SJCRH30 (cell line): ENCODE measurements at regions not wholly inside any gene's neighbourhood (a gene's known extent, or its start where the extent isn't known, plus 50 kb on each side); places are given as distances from the start of the nearest gene placed in this dataset.

ENCODE experiments used
- DNase-seq, 2 experiments: peaks; one replicate each; pipeline ENCODE4 v3.0.0-alpha.2; 2015 to 2020
- H3K27ac ChIP-seq: fragments of 250-450 bp; sonication (Bioruptor Pico); 2 replicates; pipeline ENCODE4 v1.5.1; 2020; ENCODE audit warnings: mild to moderate bottlenecking, moderate library complexity
- H3K27me3 ChIP-seq: fragments of 250-450 bp; sonication (Bioruptor Pico); 2 replicates; pipeline ENCODE4 v1.5.1; 2020; ENCODE audit warnings: mild to moderate bottlenecking, moderate library complexity
- H3K36me3 ChIP-seq: fragments of 250-450 bp; sonication (Bioruptor Pico); 2 replicates; pipeline ENCODE4 v1.5.1; 2020; ENCODE audit warnings: mild to moderate bottlenecking, moderate library complexity
- H3K4me1 ChIP-seq: fragments of 250-450 bp; sonication (Bioruptor Pico); 2 replicates; pipeline ENCODE4 v1.5.1; 2020; ENCODE audit warnings: mild to moderate bottlenecking, moderate library complexity
- H3K4me3 ChIP-seq: fragments of 250-450 bp; sonication (Bioruptor Pico); 2 replicates; pipeline ENCODE4 v1.5.1; 2020; ENCODE audit warnings: mild to moderate bottlenecking, moderate library complexity
- H3K9me3 ChIP-seq: fragments of 250-450 bp; sonication (Bioruptor Pico); replicated peaks from 2 replicates; pipeline ENCODE4 v1.5.1; 2020; ENCODE audit warnings: mild to moderate bottlenecking, moderate library complexity

DNA sequence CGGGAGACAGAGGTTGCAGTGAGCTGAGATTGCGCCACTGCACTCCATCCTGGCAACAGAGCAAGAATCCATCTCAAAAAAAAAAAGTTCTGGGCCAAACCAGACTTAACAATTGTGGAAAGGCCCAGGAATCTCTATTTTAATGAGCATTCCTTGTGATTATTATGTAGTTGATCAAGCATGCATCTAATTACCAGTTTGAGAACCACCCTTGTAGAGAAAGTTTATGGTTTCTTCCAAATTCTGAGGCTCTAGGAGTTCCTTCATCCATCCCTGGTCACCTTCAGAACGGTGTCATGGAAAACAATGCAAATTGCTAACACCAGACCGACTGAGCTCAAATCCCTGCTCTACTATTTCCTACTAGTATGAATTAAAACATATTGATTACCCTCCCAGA is 246.3 kb upstream of the KLHL29 start:
- no peaks in the 10 kb centered on the region for H3K36me3 ChIP-seq
- DNase-seq = no peak
- no peaks in the 10 kb centered on the region for H3K4me1 ChIP-seq

DNA sequence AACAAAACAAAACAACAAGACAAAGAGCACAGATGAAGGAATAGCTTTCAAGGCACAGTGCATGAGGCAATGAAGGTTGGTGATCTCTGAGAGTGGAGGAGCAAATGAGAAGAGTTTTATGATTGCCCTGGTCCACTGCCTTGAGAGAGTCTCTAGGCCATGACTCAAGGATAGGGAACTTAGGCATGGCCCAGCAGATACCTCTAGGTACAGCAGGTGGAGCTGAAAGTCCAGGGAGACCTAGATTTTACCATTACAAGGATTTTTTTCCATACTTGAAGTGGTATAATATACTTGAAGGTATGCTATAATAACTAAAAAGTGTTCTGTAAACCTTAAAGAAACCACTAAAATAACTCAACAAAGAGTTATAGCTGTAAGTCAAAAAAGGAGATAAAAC is 239.5 kb upstream of the KLHL29 start:
- H3K9me3 ChIP-seq = no peaks in the 10 kb centered on the region
- DNase-seq = no peak
- H3K4me3 ChIP-seq = no peak overlapping the region
- H3K4me1 ChIP-seq = no peaks in the 10 kb centered on the region
- H3K27me3 ChIP-seq = no peaks in the 10 kb centered on the region; the same call in 1 of the 2 replicates
- no peak overlapping the region for H3K27ac ChIP-seq
- H3K36me3 ChIP-seq = no peaks in the 10 kb centered on the region

More for the DNA sequence above, 246.3 kb upstream of the KLHL29 start:
- H3K4me3 ChIP-seq = no peak overlapping the region
- no peak overlapping the region for H3K27ac ChIP-seq
- no peaks in the 10 kb centered on the region for H3K9me3 ChIP-seq
- peaks cover 3% of the 10 kb centered on the region; the same call in 1 of the 2 replicates for H3K27me3 ChIP-seq

DNA sequence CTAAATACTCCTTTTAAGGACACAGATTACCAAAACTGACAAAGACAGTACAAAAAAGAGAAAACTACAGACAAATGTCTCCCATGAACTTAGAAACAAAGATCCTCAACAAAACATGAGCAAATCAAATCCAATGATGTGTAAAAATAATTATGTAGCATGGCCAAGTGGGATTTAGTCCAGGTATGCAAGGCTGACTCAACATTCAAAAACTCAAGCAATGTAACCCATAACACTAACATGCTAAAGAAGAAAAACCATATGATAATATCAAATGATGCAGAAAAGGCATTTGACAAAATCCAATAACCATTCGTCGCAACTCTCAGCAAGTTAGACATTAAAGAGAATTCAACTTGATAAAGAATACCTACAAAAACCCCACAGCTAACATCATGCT is 239.0 kb upstream of the KLHL29 start:
- DNase-seq = no peak
- H3K36me3 ChIP-seq = no peaks in the 10 kb centered on the region
- H3K9me3 ChIP-seq = no peaks in the 10 kb centered on the region
- no peak overlapping the region for H3K4me3 ChIP-seq
- H3K27ac ChIP-seq = no peak overlapping the region
- H3K27me3 ChIP-seq = no peaks in the 10 kb centered on the region; the same call in 1 of the 2 replicates
- no peaks in the 10 kb centered on the region for H3K4me1 ChIP-seq

DNA sequence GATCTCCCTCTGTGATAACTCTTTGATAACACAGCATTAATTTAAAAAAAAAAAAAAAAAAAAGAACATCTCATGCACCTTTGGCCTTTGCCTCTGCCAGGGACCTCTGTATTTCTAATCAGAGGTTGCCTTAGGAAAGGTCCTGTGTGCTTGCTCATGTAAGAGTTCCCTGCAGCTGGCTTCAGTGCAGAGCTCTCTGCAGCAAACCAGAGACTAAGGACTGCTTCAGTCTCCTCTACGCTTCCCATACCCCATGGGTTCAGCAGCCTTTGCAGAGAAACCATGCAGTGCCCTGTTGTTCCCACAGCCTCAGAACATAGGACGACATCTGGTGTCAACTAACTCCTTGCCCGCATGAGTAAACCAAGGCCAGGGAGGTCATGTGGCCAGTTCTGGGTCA is 236.6 kb upstream of the KLHL29 start:
- no peaks in the 10 kb centered on the region for H3K4me1 ChIP-seq
- H3K27me3 ChIP-seq = no peaks in the 10 kb centered on the region; the same call in 1 of the 2 replicates
- no peak overlapping the region for H3K27ac ChIP-seq
- no peak for DNase-seq
- H3K9me3 ChIP-seq = no peaks in the 10 kb centered on the region
- no peak overlapping the region for H3K4me3 ChIP-seq
- no peaks in the 10 kb centered on the region for H3K36me3 ChIP-seq

DNA sequence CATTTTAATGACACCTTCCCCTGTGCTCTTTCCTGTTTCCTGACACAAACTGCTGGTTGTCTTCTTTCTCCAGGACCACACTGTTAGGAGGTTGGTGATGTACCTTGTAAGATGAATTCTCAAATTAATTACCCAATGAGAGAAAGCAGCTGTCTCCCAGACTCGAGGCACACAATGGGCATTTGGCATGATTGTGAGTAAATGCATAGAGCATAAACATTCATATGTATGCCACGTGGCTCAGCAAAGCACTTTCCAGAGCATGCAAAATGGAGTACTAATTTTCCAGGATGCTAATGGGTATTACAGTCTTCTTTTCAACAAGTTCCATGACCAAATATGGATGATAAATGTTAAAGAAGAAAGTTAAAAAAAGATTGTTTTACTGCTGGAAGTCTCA is 235.2 kb upstream of the KLHL29 start:
- no peaks in the 10 kb centered on the region for H3K36me3 ChIP-seq
- H3K27me3 ChIP-seq = no peaks in the 10 kb centered on the region; the same call in 1 of the 2 replicates
- H3K27ac ChIP-seq = no peak overlapping the region
- H3K9me3 ChIP-seq = no peaks in the 10 kb centered on the region
- no peaks in the 10 kb centered on the region for H3K4me1 ChIP-seq
- no peak overlapping the region for H3K4me3 ChIP-seq
- no peak for DNase-seq

DNA sequence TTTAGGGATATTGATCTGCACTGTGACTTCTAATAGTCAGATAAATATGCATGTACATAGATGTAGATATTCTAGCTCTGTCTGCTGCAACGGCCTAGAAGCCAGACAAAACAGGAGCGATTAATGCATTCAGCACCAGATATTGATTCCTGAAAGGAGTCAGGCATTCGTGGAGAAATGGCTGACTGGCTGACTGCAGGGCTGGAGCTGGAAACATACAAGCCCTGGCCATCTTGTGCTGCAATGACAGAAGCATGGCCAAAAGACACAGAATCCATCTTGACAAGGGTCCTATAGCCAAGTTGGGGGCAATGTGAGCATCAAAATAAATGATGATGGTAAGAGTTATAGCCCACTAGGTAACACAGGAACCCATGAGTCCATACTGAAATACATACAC is 231.5 kb upstream of the KLHL29 start:
- DNase-seq = no peak
- H3K36me3 ChIP-seq = no peaks in the 10 kb centered on the region
- no peak overlapping the region for H3K27ac ChIP-seq
- no peaks in the 10 kb centered on the region for H3K9me3 ChIP-seq
- H3K4me1 ChIP-seq = no peaks in the 10 kb centered on the region
- no peak overlapping the region for H3K4me3 ChIP-seq
- no peaks in the 10 kb centered on the region for H3K27me3 ChIP-seq

DNA sequence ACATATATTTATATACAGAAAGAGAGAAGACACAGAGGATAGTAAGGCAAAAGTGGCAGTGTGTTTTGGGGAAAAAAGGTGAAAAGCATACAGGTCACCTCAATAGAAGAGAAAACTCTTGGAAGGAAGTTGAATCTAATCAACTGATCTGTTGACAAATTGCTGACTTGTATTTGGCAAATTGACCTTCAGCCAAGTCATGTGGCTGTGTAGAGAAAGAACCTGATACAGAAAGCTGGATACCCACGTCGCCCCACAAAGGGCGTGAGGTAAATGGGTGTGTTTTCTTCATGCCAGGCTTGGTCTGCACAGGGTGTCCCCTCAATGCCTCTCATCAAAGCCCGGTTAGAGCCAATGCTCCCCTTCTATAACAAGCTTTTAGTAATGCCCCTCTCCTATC is 230.0 kb upstream of the KLHL29 start:
- Histone ChIP-seq H3K27me3 (no peaks in the 10 kb centered on the region), H3K4me1 (no peaks in the 10 kb centered on the region), H3K36me3 (no peaks in the 10 kb centered on the region), H3K9me3 (no peaks in the 10 kb centered on the region), H3K4me3 (no peak overlapping the region), H3K27ac (no peak overlapping the region)
- DNase-seq = no peak

DNA sequence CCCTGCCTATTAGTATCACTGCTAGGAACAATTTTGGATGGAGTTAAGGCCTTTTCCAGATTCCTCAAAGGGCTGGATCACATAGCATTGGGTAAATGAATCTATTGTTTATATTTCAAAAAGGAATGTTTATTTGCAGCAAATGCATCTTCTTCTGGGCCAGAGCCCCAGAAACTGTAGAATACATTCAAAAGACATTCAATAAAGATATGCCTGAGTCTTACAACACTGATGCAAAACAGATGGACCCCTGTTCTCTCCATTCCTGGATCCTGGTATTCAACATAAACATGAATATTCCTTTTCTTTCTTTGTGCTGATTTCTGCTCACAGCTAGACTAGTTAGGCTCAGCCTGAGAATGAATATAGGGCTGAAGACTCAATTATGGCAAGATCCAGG is 227.2 kb upstream of the KLHL29 start:
- no peaks in the 10 kb centered on the region for H3K4me1 ChIP-seq
- H3K9me3 ChIP-seq = no peaks in the 10 kb centered on the region
- no peaks in the 10 kb centered on the region for H3K36me3 ChIP-seq
- H3K4me3 ChIP-seq = no peak overlapping the region
- no peak overlapping the region for H3K27ac ChIP-seq
- H3K27me3 ChIP-seq = no peaks in the 10 kb centered on the region
- no peak for DNase-seq

DNA sequence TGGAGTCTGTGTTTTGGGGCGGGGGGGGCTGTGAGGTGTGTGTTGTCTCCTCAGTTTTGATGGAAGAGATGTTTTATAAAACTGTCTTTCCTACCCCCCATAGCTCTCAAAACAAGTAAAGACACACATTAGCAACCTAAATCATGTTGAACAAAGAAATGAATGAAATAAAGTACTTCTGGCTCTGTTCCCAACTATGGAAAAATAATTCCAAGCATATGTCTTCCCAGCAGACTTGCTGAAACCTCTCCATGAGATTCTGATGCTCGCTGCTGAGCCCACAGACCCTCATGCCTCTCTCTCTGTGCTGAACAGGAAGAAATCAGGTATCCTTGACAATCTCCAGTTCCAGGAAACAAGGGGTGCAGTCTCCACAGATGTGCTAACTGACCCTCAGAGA is 226.7 kb upstream of the KLHL29 start:
- Histone ChIP-seq H3K36me3 (no peaks in the 10 kb centered on the region), H3K4me3 (no peak overlapping the region), H3K4me1 (no peaks in the 10 kb centered on the region), H3K27me3 (no peaks in the 10 kb centered on the region), H3K27ac (no peak overlapping the region), H3K9me3 (no peaks in the 10 kb centered on the region)
- DNase-seq = no peak

DNA sequence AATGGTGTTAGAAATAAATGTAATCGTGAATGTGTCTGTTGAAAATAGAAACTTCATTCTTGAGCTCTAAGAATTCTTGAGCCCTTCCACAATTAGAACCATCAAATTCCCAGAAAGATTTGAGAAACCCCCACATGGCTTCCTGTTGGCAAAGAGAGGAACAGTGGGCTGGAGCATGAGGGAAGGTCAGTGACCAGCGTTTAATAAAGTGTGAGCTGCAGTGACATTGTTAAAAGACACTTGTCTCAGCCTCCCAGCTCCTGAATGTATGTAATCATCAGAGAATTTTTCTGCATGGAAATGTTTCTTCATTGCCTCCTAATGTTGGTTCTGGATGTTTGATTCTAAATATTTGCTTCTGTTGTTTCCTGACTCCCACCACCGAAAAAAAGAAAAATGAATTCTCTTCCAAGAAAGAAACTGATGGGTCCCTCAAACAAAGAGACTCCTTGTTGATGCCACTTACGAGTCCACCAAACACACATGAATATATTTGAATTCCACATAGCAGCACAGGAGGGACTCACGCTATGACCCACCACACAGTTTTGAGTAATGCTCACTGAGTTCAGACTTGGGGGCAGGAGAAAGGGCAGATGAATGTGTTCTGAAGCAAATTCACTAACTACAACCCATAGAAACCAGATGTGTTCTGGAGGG is 225.1 kb upstream of the KLHL29 start:
- Histone ChIP-seq H3K27ac (no peak overlapping the region), H3K9me3 (no peaks in the 10 kb centered on the region), H3K27me3 (peaks cover 2% of the 10 kb centered on the region; the same call in 1 of the 2 replicates), H3K4me1 (no peaks in the 10 kb centered on the region), H3K4me3 (no peak overlapping the region), H3K36me3 (no peaks in the 10 kb centered on the region)
- DNase-seq = no peak

DNA sequence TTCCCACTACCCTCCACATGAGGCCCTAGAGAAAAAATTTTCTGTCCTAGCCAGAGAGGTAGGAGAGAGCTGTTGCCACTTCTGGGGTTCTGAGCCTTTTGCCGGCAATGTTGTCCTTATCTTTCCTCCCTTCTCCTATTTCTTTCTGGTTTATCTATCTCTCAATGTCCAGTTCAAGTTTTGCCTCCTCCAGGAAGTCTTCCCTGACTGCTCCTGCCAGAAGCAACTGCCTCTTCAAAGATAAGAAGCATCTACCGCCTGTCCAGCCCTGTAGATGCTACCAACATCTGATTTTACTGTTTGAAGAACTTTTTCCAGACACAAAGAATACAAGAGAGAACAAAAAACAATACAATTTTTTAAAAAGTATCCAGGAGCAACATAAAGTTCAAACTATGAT is 220.8 kb upstream of the KLHL29 start:
- H3K27ac ChIP-seq = no peak overlapping the region
- no peaks in the 10 kb centered on the region for H3K36me3 ChIP-seq
- H3K4me1 ChIP-seq = no peaks in the 10 kb centered on the region
- no peak for DNase-seq
- H3K9me3 ChIP-seq = no peaks in the 10 kb centered on the region
- H3K4me3 ChIP-seq = no peak overlapping the region
- H3K27me3 ChIP-seq = peaks cover 3% of the 10 kb centered on the region; the same call in 1 of the 2 replicates

DNA sequence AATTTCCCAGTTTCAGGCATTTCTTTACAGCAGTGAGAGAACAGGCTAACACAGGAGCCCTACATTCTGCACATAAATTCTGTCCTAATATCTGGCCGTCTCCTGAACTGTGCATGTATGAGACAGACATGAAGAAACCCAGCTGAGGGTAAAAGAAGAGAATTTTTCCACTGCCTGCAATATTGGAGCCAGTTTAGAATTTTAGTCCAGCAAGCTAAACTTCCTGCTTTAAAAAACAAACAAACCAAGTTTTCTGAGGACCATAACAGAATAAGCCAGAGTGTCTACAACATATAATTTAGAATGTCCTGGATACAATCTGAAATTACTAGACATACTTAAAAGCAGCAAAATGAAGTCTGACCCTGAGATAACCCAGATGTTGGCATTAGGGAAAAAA is 215.1 kb upstream of the KLHL29 start:
- Histone ChIP-seq H3K27me3 (peaks cover 4% of the 10 kb centered on the region; the same call in 1 of the 2 replicates), H3K36me3 (no peaks in the 10 kb centered on the region), H3K9me3 (no peaks in the 10 kb centered on the region; the same call in 1 of the 2 replicates), H3K4me3 (no peak overlapping the region), H3K27ac (no peak overlapping the region), H3K4me1 (no peaks in the 10 kb centered on the region)
- no peak for DNase-seq

DNA sequence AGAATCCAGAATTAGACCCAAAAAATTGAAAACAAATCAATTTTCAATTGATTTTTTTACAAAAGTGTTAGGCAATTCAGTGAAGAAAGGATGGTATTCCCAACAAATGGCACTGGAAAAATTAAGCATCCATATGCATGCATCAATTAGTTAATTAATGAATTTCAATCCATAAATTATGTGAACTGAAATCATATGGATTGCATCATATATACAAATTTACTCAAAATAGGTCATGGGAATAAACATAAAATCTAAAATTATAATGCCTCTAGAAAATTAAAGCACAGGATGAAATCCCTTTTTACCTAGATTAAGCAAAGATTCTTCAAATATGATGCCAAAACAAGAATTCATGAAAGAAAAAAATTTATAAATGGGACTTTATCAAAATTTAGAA is 213.9 kb upstream of the KLHL29 start:
- Histone ChIP-seq H3K27me3 (0 out of 2 replicates have a peak, but pooled peaks cover 3% of the 10 kb centered on the region), H3K9me3 (no peaks in the 10 kb centered on the region; the same call in 1 of the 2 replicates), H3K27ac (no peak overlapping the region), H3K4me3 (no peak overlapping the region), H3K36me3 (no peaks in the 10 kb centered on the region), H3K4me1 (no peaks in the 10 kb centered on the region)
- no peak for DNase-seq

DNA sequence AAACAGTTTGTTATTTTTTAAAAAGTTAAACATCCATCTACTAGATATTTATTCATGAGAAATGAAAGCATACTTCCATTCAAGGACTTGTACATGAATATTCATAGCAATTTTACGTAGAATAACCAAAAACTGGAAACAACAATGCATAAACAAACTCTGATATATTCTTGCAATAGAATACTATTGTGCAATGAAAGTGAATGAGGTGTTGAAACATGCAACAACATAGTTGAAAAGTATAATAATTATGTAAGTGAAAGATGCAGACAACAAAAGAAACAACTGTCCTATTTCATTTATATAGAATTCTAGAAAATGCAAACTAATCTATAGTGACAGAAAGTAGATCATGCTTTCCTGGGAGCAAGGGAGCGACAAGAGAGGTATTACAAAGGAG is 206.6 kb upstream of the KLHL29 start:
- no peak overlapping the region for H3K27ac ChIP-seq
- H3K27me3 ChIP-seq = 0 out of 2 replicates have a peak, but pooled peaks cover under 1% of the 10 kb centered on the region
- no peaks in the 10 kb centered on the region; the same call in 1 of the 2 replicates for H3K9me3 ChIP-seq
- H3K4me3 ChIP-seq = no peak overlapping the region
- no peak for DNase-seq
- no peaks in the 10 kb centered on the region for H3K4me1 ChIP-seq
- no peaks in the 10 kb centered on the region for H3K36me3 ChIP-seq

DNA sequence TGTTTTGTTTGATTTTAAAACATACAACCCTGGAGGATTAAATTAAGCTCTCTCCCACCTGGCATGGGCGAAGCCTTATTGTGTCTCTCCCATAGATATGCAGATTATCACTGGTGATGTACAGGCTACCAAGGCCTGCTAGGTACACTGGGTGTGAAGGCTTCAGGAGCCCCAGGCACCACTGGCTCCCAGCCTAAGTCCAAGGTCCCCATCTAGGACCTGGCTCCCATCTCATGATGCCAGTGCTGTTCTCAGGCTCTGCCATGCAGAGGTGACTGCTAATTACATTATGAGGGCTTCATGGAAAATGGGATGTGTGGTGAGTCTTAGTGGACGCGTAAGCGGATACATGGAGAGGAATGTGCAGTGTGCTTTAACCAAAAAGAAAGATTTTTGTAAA is 201.2 kb upstream of the KLHL29 start:
- no peaks in the 10 kb centered on the region for H3K9me3 ChIP-seq
- H3K27me3 ChIP-seq = no peaks in the 10 kb centered on the region; the same call in 1 of the 2 replicates
- no peak overlapping the region for H3K4me3 ChIP-seq
- DNase-seq = no peak
- H3K4me1 ChIP-seq = no peaks in the 10 kb centered on the region
- H3K27ac ChIP-seq = no peak overlapping the region
- no peaks in the 10 kb centered on the region for H3K36me3 ChIP-seq
